Stomach smooth muscle (tissue), 2 donors: ENCODE measurements at regions not wholly inside any gene's neighbourhood (a gene's known extent, or its start where the extent isn't known, plus 50 kb on each side); places are given as distances from the start of the nearest gene placed in this dataset.

Source experiments
- H3K27ac ChIP-seq: one replicate; pipeline ENCODE4 v1.7.0; 2013; ENCODE audit warnings: mild to moderate bottlenecking, low read length, inconsistent platforms
- H3K27me3 ChIP-seq, 2 donors: one replicate each; pipeline ENCODE4 v1.7.0; 2013; ENCODE audit warnings: low read length in 2 of 2; ENCODE audit not compliant: insufficient read depth in 2 of 2, control insufficient read depth in 1 of 2
- H3K36me3 ChIP-seq, 2 donors: one replicate each; pipeline ENCODE4 v1.7.0; 2013; ENCODE audit warnings: low read length in 2 of 2; ENCODE audit not compliant: control insufficient read depth in 2 of 2, insufficient read depth in 2 of 2
- H3K4me1 ChIP-seq: one replicate; pipeline ENCODE4 v1.7.0; 2013; ENCODE audit warnings: low read length; ENCODE audit not compliant: control insufficient read depth, insufficient read depth
- H3K4me3 ChIP-seq, 2 donors: one replicate each; pipeline ENCODE4 v1.7.0; 2013; ENCODE audit warnings: low read length in 2 of 2
- H3K9ac ChIP-seq, 2 donors: one replicate each; pipeline ENCODE4 v1.7.0; 2013; ENCODE audit warnings: low read length in 2 of 2, mild to moderate bottlenecking in 1 of 2
- H3K9me3 ChIP-seq, 2 donors: one replicate each; pipeline ENCODE4 v1.7.0; 2013; ENCODE audit warnings: low read length in 2 of 2; ENCODE audit not compliant: control insufficient read depth in 2 of 2
- donor health status: healthy.
- donor health status: Pancreatic carcinoma.

- Histone ChIP-seq H3K9ac (no peak overlapping the region), H3K36me3 (no peaks in the 10 kb centered on the region), H3K27ac (no peak overlapping the region), H3K4me1 (peaks cover 9% of the 10 kb centered on the region), H3K9me3 (no peaks in the 10 kb centered on the region), H3K4me3 (no peak overlapping the region), H3K27me3 (no peaks in the 10 kb centered on the region)
Observed at GRCh38 chr17:72405662-72406230, 284.9 kb downstream of the SOX9 start.

- Histone ChIP-seq H3K27ac (no peak overlapping the region), H3K27me3 (no peaks in the 10 kb centered on the region), H3K4me1 (peaks cover 9% of the 10 kb centered on the region)
Observed at GRCh38 chr17:72406498-72406897, 285.7 kb downstream of the SOX9 start.

GRCh38 chr17:72407336-72407909, 286.6 kb downstream of the SOX9 start:
- Histone ChIP-seq H3K9ac (no peak overlapping the region), H3K27me3 (no peaks in the 10 kb centered on the region), H3K4me1 (peaks cover 9% of the 10 kb centered on the region), H3K9me3 (no peaks in the 10 kb centered on the region), H3K27ac (no peak overlapping the region), H3K36me3 (no peaks in the 10 kb centered on the region), H3K4me3 (no peak overlapping the region)

More at GRCh38 chr17:72406498-72406897, 285.7 kb downstream of the SOX9 start:
- Histone ChIP-seq H3K4me3 (no peak overlapping the region), H3K36me3 (no peaks in the 10 kb centered on the region), H3K9ac (no peak overlapping the region), H3K9me3 (no peaks in the 10 kb centered on the region)

- Histone ChIP-seq H3K4me3 (no peak overlapping the region), H3K27ac (no peak overlapping the region), H3K9ac (no peak overlapping the region)
Observed at GRCh38 chr17:72407931-72408330, 287.1 kb downstream of the SOX9 start.

GRCh38 chr17:72408641-72409040, 287.8 kb downstream of the SOX9 start:
- Histone ChIP-seq H3K27me3 (no peaks in the 10 kb centered on the region), H3K27ac (no peak overlapping the region), H3K36me3 (no peaks in the 10 kb centered on the region), H3K9ac (no peak overlapping the region), H3K9me3 (no peaks in the 10 kb centered on the region), H3K4me1 (peaks cover 9% of the 10 kb centered on the region), H3K4me3 (no peak overlapping the region)

More at GRCh38 chr17:72407931-72408330, 287.1 kb downstream of the SOX9 start:
- no peaks in the 10 kb centered on the region for H3K27me3 ChIP-seq
- peaks cover 9% of the 10 kb centered on the region for H3K4me1 ChIP-seq
- H3K36me3 ChIP-seq, result no peaks in the 10 kb centered on the region
- no peaks in the 10 kb centered on the region for H3K9me3 ChIP-seq

- Histone ChIP-seq H3K9me3 (no peaks in the 10 kb centered on the region), H3K9ac (no peak overlapping the region), H3K27me3 (no peaks in the 10 kb centered on the region), H3K4me3 (no peak overlapping the region), H3K4me1 (peaks cover 9% of the 10 kb centered on the region), H3K36me3 (no peaks in the 10 kb centered on the region), H3K27ac (no peak overlapping the region)
Observed at GRCh38 chr17:72409405-72410002, 288.7 kb downstream of the SOX9 start.

- peaks cover 9% of the 10 kb centered on the region for H3K4me1 ChIP-seq
- H3K9ac ChIP-seq, result no peak overlapping the region
- no peak overlapping the region for H3K4me3 ChIP-seq
- H3K27me3 ChIP-seq, result no peaks in the 10 kb centered on the region
- no peaks in the 10 kb centered on the region for H3K9me3 ChIP-seq
- no peak overlapping the region for H3K27ac ChIP-seq
- H3K36me3 ChIP-seq, result no peaks in the 10 kb centered on the region
Observed at GRCh38 chr17:72411124-72411563, 290.3 kb downstream of the SOX9 start.

- H3K4me1 ChIP-seq, result peaks cover 5% of the 10 kb centered on the region
- no peaks in the 10 kb centered on the region for H3K36me3 ChIP-seq
- H3K27me3 ChIP-seq, result no peaks in the 10 kb centered on the region
- peaks cover 0 to 1% of the 10 kb centered on the region in 2 donors for H3K9me3 ChIP-seq
- H3K27ac ChIP-seq, result no peak overlapping the region
- no peak overlapping the region for H3K4me3 ChIP-seq
- H3K9ac ChIP-seq, result no peak overlapping the region
Observed at GRCh38 chr17:72412650-72413076, 291.8 kb downstream of the SOX9 start.

- Histone ChIP-seq H3K27me3 (no peaks in the 10 kb centered on the region), H3K36me3 (no peaks in the 10 kb centered on the region), H3K9me3 (peaks cover 5 to 7% of the 10 kb centered on the region in 2 donors), H3K27ac (no peak overlapping the region), H3K4me1 (no peaks in the 10 kb centered on the region), H3K9ac (no peak overlapping the region), H3K4me3 (no peak overlapping the region)
Observed at GRCh38 chr17:72413077-72414031, 292.5 kb downstream of the SOX9 start.

- H3K4me3 ChIP-seq, result no peak overlapping the region
- H3K36me3 ChIP-seq, result no peaks in the 10 kb centered on the region
- H3K9me3 ChIP-seq, result peaks cover 7 to 8% of the 10 kb centered on the region in 2 donors
- H3K9ac ChIP-seq, result no peak overlapping the region
- no peaks in the 10 kb centered on the region for H3K4me1 ChIP-seq
- no peak overlapping the region for H3K27ac ChIP-seq
- H3K27me3 ChIP-seq, result no peaks in the 10 kb centered on the region
Observed at GRCh38 chr17:72414032-72414396, 293.2 kb downstream of the SOX9 start.
